Activated CD8-positive, alpha-beta memory T cell treated with anti-CD3 and anti-CD28 coated beads, Interleukin-2, amount 50 U/mL, for 48 hours (primary cell): ENCODE measurements at regions not wholly inside any gene's neighbourhood (a gene's known extent, or its start where the extent isn't known, plus 50 kb on each side); places are given as distances from the start of the nearest gene placed in this dataset.

Experiments used
- DNase-seq: peaks from one replicate; pipeline ENCODE4 v3.0.0-alpha.2; 2020

DNA sequence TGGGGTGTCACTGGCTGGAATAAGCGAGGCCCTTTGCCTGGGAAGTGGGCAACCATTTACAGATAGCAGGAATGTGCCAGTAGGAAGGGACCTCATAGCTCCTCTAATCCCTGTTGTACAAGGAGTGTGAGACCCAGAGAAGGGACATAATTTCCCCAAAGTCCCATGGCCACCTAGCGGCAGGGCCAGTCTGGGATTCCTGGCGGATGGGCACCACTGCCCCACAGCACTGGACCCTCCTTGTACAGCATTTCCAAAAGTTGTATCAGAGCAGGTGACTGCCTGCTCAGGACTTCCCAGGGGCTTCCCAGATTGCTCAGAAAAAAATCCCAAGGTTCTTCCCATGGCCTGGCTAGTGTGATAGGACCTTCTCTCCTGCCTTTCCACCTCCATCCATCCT lies 185.8 kb downstream of the GLI2 start:
- DNase-seq: no peak

DNA sequence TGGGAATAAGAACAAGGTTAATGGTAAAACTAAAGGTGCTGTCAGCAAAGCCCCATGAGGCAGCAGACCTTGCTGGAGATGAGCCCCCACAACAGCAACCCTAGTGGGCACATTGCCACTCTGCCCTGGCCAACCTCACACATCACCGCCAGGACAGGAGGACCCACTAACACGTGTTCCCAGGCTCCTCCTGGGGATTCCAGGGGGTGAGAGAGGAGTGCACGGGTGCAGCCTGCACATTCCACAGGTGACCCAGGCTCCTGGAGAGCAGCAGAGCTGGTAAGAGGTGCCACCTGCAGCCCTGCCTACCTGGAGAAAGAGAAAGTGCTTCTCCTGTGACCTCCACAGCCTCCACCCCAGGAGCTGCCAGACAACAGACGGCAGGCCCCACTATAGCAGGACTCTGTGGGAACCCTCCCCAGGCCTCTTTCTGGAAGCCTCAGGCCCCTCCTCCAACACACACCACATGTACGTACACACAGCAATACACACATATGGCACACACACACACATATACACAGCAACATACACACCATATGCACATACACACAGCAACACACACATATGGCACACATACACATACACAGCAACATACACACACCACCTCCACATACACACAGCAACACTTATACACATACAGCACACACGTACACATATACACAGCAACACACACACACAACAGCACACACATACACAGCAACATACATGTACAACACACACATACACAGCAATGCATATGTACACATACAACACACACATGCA lies 187.1 kb downstream of the GLI2 start:
- DNase-seq: no peak

DNA sequence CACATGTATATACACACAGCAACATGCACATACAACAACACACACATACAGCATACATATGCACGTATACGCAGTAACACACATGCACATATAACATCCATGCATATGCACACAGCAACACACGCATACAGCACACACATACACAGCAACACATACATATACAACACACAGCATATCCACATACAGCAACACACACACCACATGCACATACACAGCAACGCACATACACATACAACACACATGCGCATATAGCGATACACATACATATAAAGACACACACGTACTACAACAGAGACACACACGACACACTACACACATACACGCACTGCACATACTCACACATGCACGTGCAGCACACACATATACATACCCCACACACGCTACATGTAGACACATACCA lies 187.8 kb downstream of the GLI2 start:
- no peak for DNase-seq

DNA sequence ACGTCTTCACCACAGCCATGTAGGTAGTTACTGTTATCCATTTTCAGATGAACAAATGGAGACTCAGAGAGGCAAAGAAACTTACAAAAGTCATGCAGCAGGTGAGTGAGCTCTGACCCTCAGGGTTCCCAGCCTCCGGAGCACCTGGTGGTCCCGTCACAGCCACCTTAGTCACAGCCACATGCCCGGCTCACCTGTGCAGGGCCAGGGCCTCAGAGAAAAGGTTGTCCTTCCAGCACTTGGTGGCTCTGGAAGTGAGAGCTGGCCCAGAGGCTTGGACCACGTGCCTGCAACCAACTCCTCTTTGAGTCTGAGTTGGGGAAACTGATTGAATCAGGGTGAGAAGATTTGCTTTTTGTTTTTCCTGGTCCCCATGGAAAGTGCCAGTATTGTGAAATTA lies 189.3 kb downstream of the GLI2 start:
- DNase-seq: no peak

DNA sequence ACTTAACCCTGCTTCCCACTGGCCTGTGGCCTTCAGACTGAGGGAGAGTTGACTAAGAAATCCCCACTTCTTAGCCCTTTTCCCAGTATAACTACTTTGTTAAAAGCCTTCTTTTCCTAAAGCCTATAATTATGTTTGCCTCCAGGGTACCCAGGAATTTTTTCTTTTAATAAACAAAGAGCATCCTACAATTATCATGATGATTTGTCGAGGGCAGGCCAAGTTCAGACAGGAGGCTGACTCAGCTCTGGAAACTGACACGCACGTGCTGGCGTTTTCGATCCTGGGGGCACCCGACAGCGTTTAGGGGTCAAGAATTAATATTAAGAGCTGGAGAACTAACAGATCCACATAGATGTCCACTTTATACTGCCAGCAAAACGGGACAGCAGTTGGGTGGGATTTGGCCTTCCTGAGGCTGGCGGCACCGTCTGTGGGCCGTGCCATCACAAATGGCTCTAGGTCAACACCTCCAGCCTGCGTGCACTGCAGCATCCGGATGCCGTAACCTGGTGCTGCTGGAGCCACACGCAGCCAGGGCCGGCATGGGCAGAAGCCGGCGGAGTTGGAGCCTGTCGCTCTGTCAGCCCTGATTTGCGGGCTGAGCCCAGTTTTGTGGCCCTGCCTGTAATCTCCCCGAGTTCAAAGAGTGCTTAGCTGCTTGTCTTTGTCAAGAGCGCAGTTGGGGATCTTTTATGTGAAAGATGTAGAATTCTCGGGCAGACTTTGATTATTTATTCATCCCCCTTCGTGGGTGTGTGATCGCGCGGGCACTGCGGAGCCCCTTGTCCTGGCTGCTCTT lies 191.0 kb downstream of the GLI2 start:
- DNase-seq: no peak

DNA sequence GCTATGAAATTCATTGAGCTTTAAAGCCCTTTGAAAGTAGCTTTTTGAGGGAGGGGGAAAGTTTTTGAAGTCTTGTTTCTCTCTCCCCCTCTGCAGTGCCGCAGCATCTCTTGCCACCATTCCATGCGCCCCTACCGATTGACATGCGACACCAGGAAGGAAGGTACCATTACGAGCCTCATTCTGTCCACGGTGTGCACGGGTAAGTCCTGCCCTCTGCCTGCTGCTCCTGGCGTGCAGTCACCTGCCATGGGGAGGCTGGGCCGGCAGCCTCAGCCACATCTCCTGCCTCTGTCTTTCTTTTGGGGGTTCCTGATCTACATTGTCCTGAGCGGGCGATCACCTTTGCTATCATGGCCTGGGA lies 191.6 kb downstream of the GLI2 start:
- DNase-seq: no peak

DNA sequence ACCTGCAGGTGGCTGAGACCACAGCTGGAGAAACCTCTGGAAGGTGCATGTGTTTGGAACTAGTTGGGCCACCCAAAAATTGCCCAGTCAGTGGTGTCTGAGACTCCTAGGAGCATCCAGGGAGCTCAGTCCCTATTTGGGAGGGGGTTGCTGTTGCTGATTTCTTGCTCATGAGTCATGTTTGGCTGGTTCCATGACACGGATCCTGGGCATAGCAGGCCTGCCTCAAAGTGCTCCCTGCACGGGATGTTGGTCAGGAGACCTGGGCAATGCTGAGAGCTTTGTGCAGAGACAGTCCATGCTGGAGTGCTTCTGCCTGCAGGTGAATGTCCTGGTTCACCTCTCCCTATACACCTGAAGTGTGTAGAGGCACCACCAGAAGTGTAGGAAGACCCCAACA lies 194.2 kb downstream of the GLI2 start:
- DNase-seq: no peak

DNA sequence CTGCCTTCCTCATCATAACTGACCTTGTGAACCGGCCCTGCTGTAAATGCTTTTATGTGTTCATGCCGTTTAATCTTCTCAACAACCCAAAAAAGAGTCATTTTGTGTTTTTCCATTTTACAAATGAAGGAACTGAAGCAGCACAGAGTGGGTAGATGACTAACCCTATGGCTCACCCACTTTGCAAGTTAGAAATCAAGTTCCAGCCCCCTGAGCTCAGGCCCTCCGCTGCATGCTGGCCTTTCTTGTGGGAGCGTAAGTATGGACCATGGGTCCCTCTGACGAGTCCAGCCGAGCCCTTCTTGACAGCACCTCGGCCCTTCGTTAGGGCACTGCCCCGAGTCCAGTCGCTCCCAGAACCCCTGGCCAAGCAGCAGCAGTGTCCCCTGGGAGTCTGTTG lies 194.6 kb downstream of the GLI2 start:
- no peak for DNase-seq

DNA sequence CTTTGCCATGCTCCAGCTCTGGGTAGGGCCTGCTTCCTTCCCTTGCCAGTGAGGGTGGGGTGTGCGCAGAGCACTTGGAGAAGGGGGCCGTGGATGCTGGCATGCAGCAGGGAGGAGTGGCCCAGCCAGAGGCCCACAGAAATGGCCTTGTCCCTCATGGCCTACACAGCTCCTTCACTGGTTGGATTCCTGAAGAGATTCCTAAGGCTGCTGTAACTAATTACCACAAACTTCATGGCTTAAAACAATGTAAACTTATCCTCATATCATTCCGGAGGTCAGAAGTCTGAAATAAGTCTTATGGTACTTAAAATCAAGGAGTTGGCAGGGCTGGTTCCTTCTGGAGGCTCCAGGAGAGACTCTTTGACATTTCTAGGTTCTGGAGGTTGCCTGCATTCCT lies 195.2 kb downstream of the GLI2 start:
- DNase-seq: no peak

- no peak for DNase-seq
Observed at GRCh38 chr2:120932472-120932871, 196.8 kb downstream of the GLI2 start.

DNA sequence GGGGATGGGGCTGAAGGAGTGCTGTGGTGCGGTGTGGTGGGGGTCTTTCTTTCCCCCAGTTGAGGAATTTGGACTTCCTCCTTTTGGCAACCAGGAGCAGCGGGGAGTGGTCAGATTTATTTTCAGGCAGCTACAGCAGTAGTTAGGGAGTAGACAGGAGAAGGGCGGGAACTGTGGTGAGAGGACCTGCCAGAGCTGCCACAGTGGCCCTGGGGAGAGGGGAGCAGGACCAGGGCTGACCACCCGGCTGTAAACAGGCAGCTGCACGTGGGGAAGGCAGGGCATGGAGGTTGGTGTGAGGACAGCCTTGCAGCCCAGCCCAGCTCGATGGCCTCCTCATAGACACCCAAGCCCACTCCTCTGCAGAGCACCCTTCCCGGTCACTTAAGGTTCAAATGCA lies 197.2 kb downstream of the GLI2 start:
- DNase-seq: no peak

DNA sequence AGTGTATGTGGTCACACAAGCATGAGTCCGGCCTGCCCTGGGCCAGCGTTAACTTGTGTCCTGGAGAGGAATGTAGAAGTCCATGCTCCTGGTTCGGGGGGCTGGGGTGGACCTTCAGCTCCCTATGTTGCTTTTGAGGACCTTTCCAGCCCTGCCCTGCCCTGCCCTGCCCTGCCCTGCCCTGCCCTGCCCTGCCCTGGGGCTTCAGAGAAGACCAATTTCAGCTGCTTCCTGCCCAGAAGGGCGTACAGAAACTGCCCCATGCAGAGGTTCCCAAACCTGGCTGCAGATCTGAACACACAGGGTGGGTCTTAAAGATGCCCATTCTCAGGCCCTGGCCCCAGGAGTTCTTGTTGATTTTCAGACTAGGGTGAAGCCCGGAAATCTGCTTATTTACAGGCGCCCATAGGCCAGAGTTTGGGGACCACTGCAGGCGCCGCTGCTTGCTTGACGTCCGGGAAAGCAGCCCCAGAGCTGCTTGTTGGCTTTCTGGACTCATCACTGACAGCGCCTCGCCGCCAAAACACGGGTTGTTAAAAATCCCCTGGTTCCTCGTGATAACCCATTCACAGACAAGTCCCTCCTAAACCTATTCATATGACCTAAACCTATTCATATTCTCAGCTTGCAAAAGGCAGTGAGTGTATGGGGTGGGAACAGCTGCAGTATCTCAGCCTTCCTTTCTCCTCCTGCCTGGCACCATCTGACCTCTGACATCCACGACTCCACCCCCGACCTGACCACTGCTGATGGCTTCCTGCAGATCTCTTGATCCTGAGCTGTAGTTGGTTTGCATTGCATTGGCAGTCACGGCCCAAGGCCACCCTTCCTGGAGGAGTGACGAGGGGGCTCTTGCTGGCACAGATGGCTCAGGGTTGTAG lies 198.3 kb downstream of the GLI2 start:
- no peak for DNase-seq

GRCh38 chr2:120934574-120935338 lies 199.1 kb downstream of the GLI2 start:
- DNase-seq: no peak

GRCh38 chr2:120935339-120936313 lies 200.0 kb downstream of the GLI2 start:
- no peak for DNase-seq

DNA sequence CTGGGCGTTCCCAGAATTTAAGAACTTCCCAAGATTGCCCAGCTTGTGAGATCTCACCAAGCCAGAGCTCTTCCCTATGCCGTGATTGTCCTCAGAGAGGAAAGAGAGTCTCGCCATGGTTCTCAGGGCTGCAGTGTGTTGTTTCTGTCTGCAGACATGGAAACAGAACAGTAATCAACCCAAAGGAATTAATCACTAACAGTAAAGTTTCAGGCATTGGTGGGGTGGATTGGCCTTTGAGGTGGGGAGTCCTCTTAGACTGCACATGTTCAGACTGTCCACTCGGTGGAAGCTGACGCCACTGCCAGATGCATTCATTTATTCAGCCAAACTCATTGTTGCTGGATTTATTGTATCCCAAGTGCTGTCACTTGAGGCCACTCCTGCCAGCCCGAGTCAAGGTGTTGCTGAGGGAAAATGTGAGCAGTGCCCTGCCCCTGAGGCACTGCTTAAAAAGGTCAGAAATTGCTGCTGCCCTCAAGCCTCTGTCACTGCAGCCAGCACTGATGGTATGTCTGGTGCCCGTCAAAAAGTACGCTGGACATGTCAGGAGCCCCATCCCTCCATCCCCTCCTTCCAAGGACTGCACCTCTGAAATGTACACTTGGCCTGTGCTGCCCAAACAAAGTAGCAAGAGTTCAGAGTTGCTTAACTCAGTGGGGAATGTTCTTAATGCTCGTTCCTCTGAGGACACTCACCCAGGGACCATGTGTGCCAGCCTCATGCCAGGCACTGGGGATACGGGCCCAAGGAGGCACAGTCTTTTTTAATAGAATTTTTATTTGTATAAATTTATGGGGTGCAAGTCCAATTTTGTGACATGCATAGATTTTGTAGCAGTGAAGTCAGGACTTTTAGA lies 201.0 kb downstream of the GLI2 start:
- DNase-seq: no peak

GRCh38 chr2:120937686-120938044 lies 202.0 kb downstream of the GLI2 start:
- no peak for DNase-seq

DNA sequence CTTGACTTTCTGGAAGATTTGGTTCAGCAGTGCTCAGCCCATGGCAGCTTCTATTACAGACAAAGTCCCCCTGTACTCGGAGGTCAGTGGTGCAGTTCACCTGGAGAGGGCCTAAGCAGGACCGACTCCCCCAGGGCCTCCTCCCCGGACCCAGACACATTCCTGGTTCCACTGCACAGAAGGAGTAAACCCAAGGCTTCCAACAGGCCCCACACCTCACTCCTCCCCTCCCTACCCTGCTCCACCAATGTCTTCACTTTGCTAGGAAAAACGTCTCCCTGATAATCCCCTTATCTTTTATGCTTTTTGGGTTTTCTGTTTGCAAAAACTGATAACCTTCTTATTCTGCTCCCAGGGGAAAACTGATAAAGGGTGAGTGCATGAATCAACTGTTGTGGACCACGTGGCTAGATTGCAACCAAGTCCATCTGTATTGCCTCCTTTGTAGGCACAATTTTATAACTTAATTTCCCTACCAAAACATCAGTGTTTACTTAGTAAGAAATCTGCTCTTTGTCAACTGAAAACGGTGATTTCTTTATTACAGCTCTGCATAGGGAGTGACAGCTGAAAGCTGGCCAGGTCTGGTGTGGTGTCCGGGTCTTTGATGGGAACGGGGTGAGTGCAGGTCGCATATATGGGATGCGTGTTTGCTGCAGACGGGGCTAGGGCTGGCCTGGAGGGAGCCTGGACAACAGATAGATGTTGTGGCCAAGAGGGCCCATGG lies 202.5 kb downstream of the GLI2 start:
- DNase-seq: no peak

GRCh38 chr2:120939595-120940318 lies 204.1 kb downstream of the GLI2 start:
- DNase-seq: no peak

GRCh38 chr2:120940319-120940696 lies 204.6 kb downstream of the GLI2 start:
- no peak for DNase-seq
